ENCODE measurements at regions not wholly inside any gene's neighbourhood (a gene's known extent, or its start where the extent isn't known, plus 50 kb on each side); places are given as distances from the start of the nearest gene placed in this dataset.

- TF ChIP-seq CTCF (IDR thresholded peaks at IDR 0.05; ENCODE audit: unreplicated experiment in 3 of 3): no peak
- Mint-ChIP-seq H3K4me3 (no peak overlapping the region), H3K36me3 (ENCODE audit: low read depth) (no peaks in the 10 kb centered on the region), H3K27me3 (ENCODE audit: low read depth) (peaks cover 4% of the 10 kb centered on the region), H3K27ac (no peak overlapping the region), H3K4me1 (peaks cover 15% of the 10 kb centered on the region), H3K9me3 (no peaks in the 10 kb centered on the region)
Observed at GRCh38 chr6:151702851-151703658, 104.4 kb upstream of the ESR1 start.

GRCh38 chr6:151704383-151704782 lies 103.1 kb upstream of the ESR1 start:
- Mint-ChIP-seq H3K27ac (no peak overlapping the region), H3K36me3 (ENCODE audit: low read depth) (no peaks in the 10 kb centered on the region), H3K9me3 (no peaks in the 10 kb centered on the region), H3K4me3 (no peak overlapping the region), H3K4me1 (peaks cover 6% of the 10 kb centered on the region), H3K27me3 (ENCODE audit: low read depth) (peaks cover 4% of the 10 kb centered on the region)
- TF ChIP-seq CTCF (IDR thresholded peaks at IDR 0.05; ENCODE audit: unreplicated experiment in 3 of 3): no peak

GRCh38 chr6:151705993-151706733 lies 101.3 kb upstream of the ESR1 start:
- H3K36me3 Mint-ChIP-seq (ENCODE audit: low read depth): no peaks in the 10 kb centered on the region
- no peaks in the 10 kb centered on the region for H3K9me3 Mint-ChIP-seq
- no peaks in the 10 kb centered on the region for H3K4me1 Mint-ChIP-seq

GRCh38 chr6:151709329-151709728 lies 98.2 kb upstream of the ESR1 start:
- Mint-ChIP-seq H3K9me3 (peaks cover 23% of the 10 kb centered on the region), H3K36me3 (ENCODE audit: low read depth) (no peaks in the 10 kb centered on the region), H3K27ac (no peak overlapping the region), H3K4me3 (no peak overlapping the region), H3K27me3 (ENCODE audit: low read depth) (peaks cover 7% of the 10 kb centered on the region), H3K4me1 (no peaks in the 10 kb centered on the region)
- TF ChIP-seq CTCF (IDR thresholded peaks at IDR 0.05; ENCODE audit: unreplicated experiment in 3 of 3): no peak

More at GRCh38 chr6:151705993-151706733, 101.3 kb upstream of the ESR1 start:
- no peak overlapping the region for H3K27ac Mint-ChIP-seq
- peaks cover 4% of the 10 kb centered on the region for H3K27me3 Mint-ChIP-seq (ENCODE audit: low read depth)
- H3K4me3 Mint-ChIP-seq: no peak overlapping the region
- no peak for TF ChIP-seq CTCF (IDR thresholded peaks at IDR 0.05; ENCODE audit: unreplicated experiment in 3 of 3)

GRCh38 chr6:151716526-151716932 lies 91.0 kb upstream of the ESR1 start:
- no peak for TF ChIP-seq CTCF (IDR thresholded peaks at IDR 0.05; ENCODE audit: unreplicated experiment in 3 of 3)
- Mint-ChIP-seq H3K36me3 (ENCODE audit: low read depth) (no peaks in the 10 kb centered on the region), H3K9me3 (peaks cover 37% of the 10 kb centered on the region), H3K4me1 (peaks cover 6% of the 10 kb centered on the region), H3K27ac (peak overlapping the region in 1 of 3 experiments; percentile 24), H3K27me3 (ENCODE audit: low read depth) (peaks cover 5% of the 10 kb centered on the region), H3K4me3 (no peak overlapping the region)

Data from nephron (organoid).